ENCODE measurements at regions not wholly inside any gene's neighbourhood (a gene's known extent, or its start where the extent isn't known, plus 50 kb on each side); places are given as distances from the start of the nearest gene placed in this dataset.

DNA sequence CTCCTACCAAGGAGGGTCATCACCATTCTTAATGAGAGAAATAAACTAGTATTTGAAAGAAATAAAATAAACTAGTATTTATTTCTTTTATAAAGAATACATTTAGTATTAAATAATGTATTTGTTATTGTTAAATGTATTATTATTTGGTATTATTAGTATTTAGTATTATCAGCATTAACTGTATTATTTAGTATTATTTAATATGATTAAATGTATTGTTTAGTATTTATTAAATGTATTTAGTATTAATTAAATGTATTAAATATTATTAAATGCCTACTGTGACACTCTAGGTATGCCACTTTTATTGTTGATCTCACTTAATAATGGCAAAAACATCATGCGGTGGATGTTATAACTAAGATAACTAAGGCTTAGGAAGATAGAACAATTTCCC lies 353.6 kb upstream of the MAP2 start:
- TF ChIP-seq TAF1 (IDR thresholded peaks at IDR 0.05; ENCODE audit: borderline replicate concordance, low read depth, low read length) (no peak), POLR2AphosphoS5 (IDR thresholded peaks at IDR 0.05; ENCODE audit: low read depth, low read length) (no peak)

Measured in GM12892 (cell line).